HG03571 (cell line): ENCODE measurements at regions not wholly inside any gene's neighbourhood (a gene's known extent, or its start where the extent isn't known, plus 50 kb on each side); places are given as distances from the start of the nearest gene placed in this dataset.
"Not testable (repeated sequence)": the region's sequence is repeated elsewhere in the genome, so short reads cannot be mapped to it uniquely, and the experiment has no call there.

ENCODE experiments used
- ATAC-seq: cut with Tn5 transposase; IDR thresholded peaks from one replicate; pipeline ENCODE4 v1.9.1; 2021; ENCODE audit not compliant: unreplicated experiment

- ATAC-seq: no peak
Observed at GRCh38 chr5:126007841-126008240, 415.4 kb upstream of the GRAMD2B start.

- ATAC-seq: no peak
Observed at GRCh38 chr5:126009566-126009965, 413.6 kb upstream of the GRAMD2B start.

- ATAC-seq: not testable (repeated sequence)
Observed at GRCh38 chr5:126011526-126011925, 411.7 kb upstream of the GRAMD2B start.

GRCh38 chr5:126014676-126015075, 408.5 kb upstream of the GRAMD2B start:
- no peak for ATAC-seq

- ATAC-seq: no peak
Observed at GRCh38 chr5:126015235-126016181, 407.7 kb upstream of the GRAMD2B start.

GRCh38 chr5:126016256-126016655, 407.0 kb upstream of the GRAMD2B start:
- no peak for ATAC-seq

GRCh38 chr5:126017096-126017495, 406.1 kb upstream of the GRAMD2B start:
- ATAC-seq: no peak

GRCh38 chr5:126020770-126021169, 402.4 kb upstream of the GRAMD2B start:
- no peak for ATAC-seq

GRCh38 chr5:126023994-126024441, 399.2 kb upstream of the GRAMD2B start:
- ATAC-seq: no peak

GRCh38 chr5:126027149-126027548, 396.1 kb upstream of the GRAMD2B start:
- no peak for ATAC-seq

GRCh38 chr5:126027652-126028051, 395.6 kb upstream of the GRAMD2B start:
- ATAC-seq: no peak

- no peak for ATAC-seq
Observed at GRCh38 chr5:126028336-126028735, 394.9 kb upstream of the GRAMD2B start.

- ATAC-seq: not testable (repeated sequence)
Observed at GRCh38 chr5:126029282-126029681, 393.9 kb upstream of the GRAMD2B start.

- ATAC-seq: no peak
Observed at GRCh38 chr5:126030698-126031097, 392.5 kb upstream of the GRAMD2B start.

- ATAC-seq: no peak
Observed at GRCh38 chr5:126031989-126032716, 391.1 kb upstream of the GRAMD2B start.

GRCh38 chr5:126043688-126044087, 379.5 kb upstream of the GRAMD2B start:
- no peak for ATAC-seq

GRCh38 chr5:126044111-126044668, 379.0 kb upstream of the GRAMD2B start:
- no peak for ATAC-seq

- no peak for ATAC-seq
Observed at GRCh38 chr5:126044931-126045565, 378.2 kb upstream of the GRAMD2B start.

- ATAC-seq: no peak
Observed at GRCh38 chr5:126046318-126046717, 376.9 kb upstream of the GRAMD2B start.

GRCh38 chr5:126046846-126047571, 376.2 kb upstream of the GRAMD2B start:
- no peak for ATAC-seq
